A549 (cell line): ENCODE measurements at regions not wholly inside any gene's neighbourhood (a gene's known extent, or its start where the extent isn't known, plus 50 kb on each side); places are given as distances from the start of the nearest gene placed in this dataset.

Source experiments
- ATAC-seq, 2 experiments: fragments of 200-7000 bp in 1 of 2; fragments of >200 bp in 1 of 2; cut with Nextera tagmentation in 1 of 2; cut with Tn5 transposase in 1 of 2; 3 replicates each; pipeline versions ENCODE4 v1.8.0 to v1.9.1; 2018 to 2020; ENCODE audit warnings: mild to moderate bottlenecking in 1 of 2, moderate library complexity in 1 of 2
- CTCF ChIA-PET: fragments of 300-600 bp; sonication (Branson Sonifier 250); formaldehyde crosslinking; extraction: SDS; loops from one replicate; lab custom pipeline; 2021; ENCODE audit warnings: antibody characterized with exemption, inconsistent platforms; lab: Yijun Ruan, JAX
- POLR2A ChIA-PET: fragments of 350-600 bp; formaldehyde crosslinking; extraction: SDS; loops from one replicate; lab custom pipeline; 2021; ENCODE audit warnings: antibody characterized with exemption, inconsistent platforms; lab: Yijun Ruan, JAX
- DNase-seq, 2 experiments: peaks; one replicate each; pipeline versions ENCODE4 v3.0.0 to v3.0.0-alpha.2; 2011 to 2016; ENCODE audit warnings: low read depth in 1 of 2, low spot score in 1 of 2
- FAIRE-seq: peaks from 2 replicates; lab custom pipeline; 2011; peaks lifted over from hg19 to GRCh38; lab: Jason Lieb, UNC
- H3K27ac ChIP-seq, 2 experiments: fragments of >200 bp; sonication (Bioruptor Twin); formaldehyde crosslinking; 3 replicates each; pipeline ENCODE4 v1.5.1; 2016 to 2017
- H3K4me1 ChIP-seq: fragments of >200 bp; sonication (Bioruptor Twin); formaldehyde crosslinking; 3 replicates; pipeline ENCODE4 v1.6.1; 2016
- H3K4me2 ChIP-seq: fragments of >200 bp; sonication (Bioruptor Twin); formaldehyde crosslinking; 3 replicates; pipeline ENCODE4 v1.6.1; 2016
- H3K4me3 ChIP-seq: fragments of >200 bp; sonication (Bioruptor Twin); formaldehyde crosslinking; 3 replicates; pipeline ENCODE4 v1.5.1; 2016
- H3K9me3 ChIP-seq: fragments of >200 bp; sonication (Bioruptor Twin); formaldehyde crosslinking; 3 replicates; pipeline ENCODE4 v1.6.1; 2016
- CBX8 ChIP-seq: fragments of 200-600 bp; sonication (generic); IDR thresholded peaks from 2 replicates; pipeline ENCODE4 v1.6.1; 2016
- FOSL2 ChIP-seq, 2 experiments: fragments of 450-650 bp in 1 of 2; fragments of >200 bp in 1 of 2; sonication (Bioruptor Twin) in 1 of 2; formaldehyde crosslinking; IDR thresholded peaks; 2 replicates each; pipeline versions ENCODE4 v1.5.0 to v1.6.1; 2016 to 2020; ENCODE audit warnings: mild to moderate bottlenecking in 1 of 2, moderate library complexity in 1 of 2
- FOXS1 ChIP-seq: fragments of 250-450 bp; sonication (Bioruptor Pico); IDR thresholded peaks from 2 replicates; pipeline ENCODE4 v1.5.0; 2020; ENCODE audit warnings: mild to moderate bottlenecking, moderate library complexity
- HDAC2 ChIP-seq: fragments of 200-600 bp; sonication (generic); IDR thresholded peaks from 2 replicates; pipeline ENCODE4 v1.6.1; 2016
- HOXA7 ChIP-seq: fragments of 250-450 bp; sonication (Bioruptor Pico); IDR thresholded peaks from 2 replicates; pipeline ENCODE4 v1.5.0; 2020; ENCODE audit warnings: mild to moderate bottlenecking, moderate library complexity
- HOXB13 ChIP-seq: fragments of 250-450 bp; sonication (Bioruptor Pico); IDR thresholded peaks from 2 replicates; pipeline ENCODE4 v1.5.0; 2020; ENCODE audit warnings: low read depth, mild to moderate bottlenecking, moderate library complexity
- HOXB5 ChIP-seq: fragments of 250-450 bp; sonication (Bioruptor Pico); IDR thresholded peaks from 2 replicates; pipeline ENCODE4 v1.5.0; 2020; ENCODE audit warnings: mild to moderate bottlenecking, moderate library complexity
- JUN ChIP-seq, 2 experiments: fragments of >200 bp; sonication (Bioruptor Twin); formaldehyde crosslinking; IDR thresholded peaks; 2 replicates in 1 of 2; 3 replicates in 1 of 2; pipeline ENCODE4 v1.6.1; 2016 to 2017
- MAFK ChIP-seq: fragments of 450-650 bp; IDR thresholded peaks from 2 replicates; pipeline ENCODE4 v1.6.1; 2014; ENCODE audit not compliant: partially characterized antibody
- NFE2L2 ChIP-seq: fragments of 150-350 bp; conservative IDR thresholded peaks from 2 replicates; pipeline ENCODE4 v1.6.1; 2014; ENCODE audit warnings: low read length
- PHF8 ChIP-seq: fragments of 200-600 bp; sonication (generic); IDR thresholded peaks from 2 replicates; pipeline ENCODE4 v1.6.1; 2016; ENCODE audit warnings: low read depth, mild to moderate bottlenecking, antibody characterized with exemption, moderate library complexity, borderline replicate concordance
- RAD21 ChIP-seq, 2 experiments: fragments of >200 bp in 1 of 2; sonication (Bioruptor Twin) in 1 of 2; formaldehyde crosslinking in 1 of 2; IDR thresholded peaks in 1 of 2; conservative IDR thresholded peaks in 1 of 2; 2 replicates in 1 of 2; 3 replicates in 1 of 2; pipeline ENCODE4 v1.6.1; 2012 to 2018; ENCODE audit warnings: inconsistent platforms in 1 of 2
- RARB ChIP-seq: fragments of 250-450 bp; sonication (Bioruptor Pico); IDR thresholded peaks from 2 replicates; pipeline ENCODE4 v1.8.0; 2021; ENCODE audit warnings: mild to moderate bottlenecking, moderate library complexity
- TFCP2L1 ChIP-seq: fragments of 250-450 bp; sonication (Bioruptor Pico); IDR thresholded peaks from 2 replicates; pipeline ENCODE4 v1.5.0; 2021; ENCODE audit warnings: mild to moderate bottlenecking
- TP53 ChIP-seq: fragments of 250-450 bp; sonication (Bioruptor Pico); IDR thresholded peaks from 2 replicates; pipeline ENCODE4 v1.5.0; 2021; ENCODE audit warnings: mild to moderate bottlenecking, moderate library complexity
- ZFP36 ChIP-seq: fragments of 450-650 bp; IDR thresholded peaks from 2 replicates; pipeline ENCODE4 v1.6.1; 2014; ENCODE audit warnings: borderline replicate concordance; ENCODE audit not compliant: partially characterized antibody
- WGBS: methylation state at CpG from one replicate; pipeline ENCODE4 v1.1.6; 2017; ENCODE audit errors: missing lambda C conversion rate; 5-methylcytosine and 5-hydroxymethylcytosine counted together
- TF ChIP-seq, protein P1 (sequence below): fragments of >200 bp; sonication (Bioruptor Twin); formaldehyde crosslinking; IDR thresholded peaks from 3 replicates; pipeline ENCODE4 v1.6.1; 2016
- TF ChIP-seq, protein P2 (sequence below): fragments of 250-450 bp; sonication (Bioruptor Pico); IDR thresholded peaks from 2 replicates; pipeline ENCODE4 v1.5.0; 2021; ENCODE audit warnings: mild to moderate bottlenecking, moderate library complexity, borderline replicate concordance
- TF ChIP-seq, protein P3 (sequence below): IDR thresholded peaks from 2 replicates; pipeline ENCODE4 v1.6.1; 2012
- TF ChIP-seq, protein P4 (sequence below): fragments of 250-450 bp; sonication (Bioruptor Pico); IDR thresholded peaks from 2 replicates; pipeline ENCODE4 v1.5.0; 2020; ENCODE audit warnings: low read depth, mild to moderate bottlenecking, moderate library complexity

DNA sequence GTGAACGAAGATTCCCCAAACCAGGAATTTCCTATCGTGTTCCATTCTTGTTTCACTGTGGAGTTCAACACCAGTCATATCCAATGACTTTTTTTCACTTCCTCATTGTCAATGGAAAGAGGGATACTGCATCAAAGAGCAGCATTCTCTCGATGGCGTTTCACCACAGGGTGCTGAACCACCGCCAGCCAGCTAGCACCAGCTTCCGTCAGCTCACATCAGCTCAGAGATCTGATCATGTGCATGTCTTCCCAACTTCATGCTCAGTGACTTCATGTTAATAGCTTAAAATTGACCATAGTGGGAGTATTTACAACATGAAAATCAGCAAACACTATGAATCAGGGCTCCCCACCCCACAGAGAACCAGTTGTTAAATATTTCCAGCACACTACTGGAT, 359.9 kb downstream of the TNS1 start:
- 64% methylated on average over 6 of the region's 6 CpGs for WGBS
- no peak for DNase-seq
- CTCF ChIA-PET: interaction anchor here (1.5 kb wide), 1 partner anchor 70 kb away, joined by 4 read pairs; no protein-coding TSS in a partner anchor

DNA sequence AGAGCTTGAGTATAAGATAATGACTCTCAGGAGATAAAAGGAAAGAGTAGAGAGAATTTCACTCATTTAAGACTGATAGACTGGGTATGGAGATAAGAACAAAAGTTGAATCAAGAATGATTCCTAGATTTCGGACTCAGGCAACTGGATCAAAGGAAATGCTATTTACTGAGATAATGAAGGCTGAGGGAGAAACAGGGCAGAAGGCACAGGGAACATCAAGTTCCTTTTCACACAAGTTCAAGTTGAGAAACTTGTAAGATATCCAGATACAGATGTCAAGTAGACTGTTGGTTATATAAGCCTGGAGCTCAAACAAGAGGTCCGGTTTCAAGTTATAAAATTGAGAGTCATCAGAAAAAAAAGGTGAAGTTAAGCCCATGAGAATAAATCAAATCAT, 360.8 kb downstream of the TNS1 start:
- DNase-seq: no peak
- FAIRE-seq: no peak
- Histone ChIP-seq H3K4me3 (no peak overlapping the region), H3K4me2 (no peak overlapping the region), H3K9me3 (no peaks in the 10 kb centered on the region), H3K27ac (no peak overlapping the region), H3K4me1 (no peaks in the 10 kb centered on the region)
- POLR2A ChIA-PET: no interaction called here
- TF ChIP-seq PHF8 (no peak), NFE2L2 (no peak), TFCP2L1 (no peak)
- TF ChIP-seq, protein P1, sequence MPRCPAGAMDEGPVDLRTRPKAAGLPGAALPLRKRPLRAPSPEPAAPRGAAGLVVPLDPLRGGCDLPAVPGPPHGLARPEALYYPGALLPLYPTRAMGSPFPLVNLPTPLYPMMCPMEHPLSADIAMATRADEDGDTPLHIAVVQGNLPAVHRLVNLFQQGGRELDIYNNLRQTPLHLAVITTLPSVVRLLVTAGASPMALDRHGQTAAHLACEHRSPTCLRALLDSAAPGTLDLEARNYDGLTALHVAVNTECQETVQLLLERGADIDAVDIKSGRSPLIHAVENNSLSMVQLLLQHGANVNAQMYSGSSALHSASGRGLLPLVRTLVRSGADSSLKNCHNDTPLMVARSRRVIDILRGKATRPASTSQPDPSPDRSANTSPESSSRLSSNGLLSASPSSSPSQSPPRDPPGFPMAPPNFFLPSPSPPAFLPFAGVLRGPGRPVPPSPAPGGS: no peak
- WGBS: 57% methylated on average over 2 of the region's 2 CpGs
- CTCF ChIA-PET: interaction anchor here (1.9 kb wide), 1 partner anchor 9 kb away, joined by 7 read pairs; no protein-coding TSS in a partner anchor
- ATAC-seq: no peak

More for the DNA sequence above, 359.9 kb downstream of the TNS1 start:
- POLR2A ChIA-PET: no interaction called here
- Histone ChIP-seq H3K4me2 (no peak overlapping the region), H3K4me3 (no peak overlapping the region), H3K9me3 (no peaks in the 10 kb centered on the region), H3K4me1 (no peaks in the 10 kb centered on the region), H3K27ac (no peak overlapping the region)
- FAIRE-seq (no peak), ATAC-seq (no peak)
- TF ChIP-seq FOSL2 (IDR thresholded peaks at IDR 0.05) (no peak), FOSL2 (CRISPR knock-in tag; IDR thresholded peaks at IDR 0.05) (no peak), MAFK (no peak), HOXB13 (no peak), RARB (CRISPR knock-in tag) (no peak), HOXB5 (CRISPR knock-in tag) (no peak), FOXS1 (CRISPR knock-in tag) (no peak), HOXA7 (CRISPR knock-in tag) (no peak), TP53 (CRISPR knock-in tag) (no peak), RAD21 (conservative IDR thresholded peaks at IDR 0.05 in 1 of 2, IDR thresholded peaks at IDR 0.05 in 1 of 2) (no peak)
- TF ChIP-seq, protein P2, sequence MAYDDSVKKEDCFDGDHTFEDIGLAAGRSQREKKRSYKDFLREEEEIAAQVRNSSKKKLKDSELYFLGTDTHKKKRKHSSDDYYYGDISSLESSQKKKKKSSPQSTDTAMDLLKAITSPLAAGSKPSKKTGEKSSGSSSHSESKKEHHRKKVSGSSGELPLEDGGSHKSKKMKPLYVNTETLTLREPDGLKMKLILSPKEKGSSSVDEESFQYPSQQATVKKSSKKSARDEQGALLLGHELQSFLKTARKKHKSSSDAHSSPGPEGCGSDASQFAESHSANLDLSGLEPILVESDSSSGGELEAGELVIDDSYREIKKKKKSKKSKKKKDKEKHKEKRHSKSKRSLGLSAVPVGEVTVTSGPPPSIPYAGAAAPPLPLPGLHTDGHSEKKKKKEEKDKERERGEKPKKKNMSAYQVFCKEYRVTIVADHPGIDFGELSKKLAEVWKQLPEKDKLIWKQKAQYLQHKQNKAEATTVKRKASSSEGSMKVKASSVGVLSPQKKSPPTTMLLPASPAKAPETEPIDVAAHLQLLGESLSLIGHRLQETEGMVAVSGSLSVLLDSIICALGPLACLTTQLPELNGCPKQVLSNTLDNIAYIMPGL (CRISPR knock-in tag): no peak
- TF ChIP-seq, protein P3, sequence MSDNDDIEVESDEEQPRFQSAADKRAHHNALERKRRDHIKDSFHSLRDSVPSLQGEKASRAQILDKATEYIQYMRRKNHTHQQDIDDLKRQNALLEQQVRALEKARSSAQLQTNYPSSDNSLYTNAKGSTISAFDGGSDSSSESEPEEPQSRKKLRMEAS: no peak
- TF ChIP-seq, protein P1: no peak
- TF ChIP-seq, protein P4, sequence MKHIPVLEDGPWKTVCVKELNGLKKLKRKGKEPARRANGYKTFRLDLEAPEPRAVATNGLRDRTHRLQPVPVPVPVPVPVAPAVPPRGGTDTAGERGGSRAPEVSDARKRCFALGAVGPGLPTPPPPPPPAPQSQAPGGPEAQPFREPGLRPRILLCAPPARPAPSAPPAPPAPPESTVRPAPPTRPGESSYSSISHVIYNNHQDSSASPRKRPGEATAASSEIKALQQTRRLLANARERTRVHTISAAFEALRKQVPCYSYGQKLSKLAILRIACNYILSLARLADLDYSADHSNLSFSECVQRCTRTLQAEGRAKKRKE (CRISPR knock-in tag): no peak

DNA sequence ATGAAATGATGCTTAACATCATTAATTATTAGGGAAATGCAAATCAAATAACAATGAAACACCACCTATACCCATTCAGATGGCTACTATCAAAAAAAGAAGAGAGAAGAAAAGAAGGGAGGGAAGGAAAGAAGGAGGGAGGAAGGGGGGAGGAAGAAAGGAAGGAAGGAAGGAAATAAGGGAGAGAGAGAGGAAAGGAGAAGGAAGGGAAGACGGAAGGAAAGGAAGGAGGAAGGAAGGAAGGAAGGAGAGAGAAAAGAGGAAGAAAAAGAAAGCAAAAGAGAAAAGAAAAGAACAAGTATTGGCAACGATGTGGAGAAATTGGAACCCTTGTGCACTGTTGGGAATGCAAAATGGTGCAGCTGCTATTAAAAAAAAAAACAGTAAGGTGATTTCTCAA, 363.3 kb downstream of the TNS1 start:
- no peak for ATAC-seq
- POLR2A ChIA-PET: no interaction called here
- CTCF ChIA-PET: no interaction called here

More for the DNA sequence above, 363.3 kb downstream of the TNS1 start:
- TF ChIP-seq HDAC2 (no peak), TP53 (CRISPR knock-in tag) (no peak), JUN (IDR thresholded peaks at IDR 0.05) (no peak), CBX8 (no peak), ZFP36 (no peak)
- TF ChIP-seq, protein P1: no peak
- no peak overlapping the region for H3K4me3 ChIP-seq
- H3K4me2 ChIP-seq: no peak overlapping the region
- no peak overlapping the region for H3K27ac ChIP-seq
- no peak for DNase-seq
- no peaks in the 10 kb centered on the region for H3K9me3 ChIP-seq
- no peak for FAIRE-seq
- H3K4me1 ChIP-seq: no peaks in the 10 kb centered on the region
- WGBS: 31% methylated on average over 2 of the region's 2 CpGs
